Subcutaneous abdominal adipose tissue (tissue), 5 donors: ENCODE measurements at regions not wholly inside any gene's neighbourhood (a gene's known extent, or its start where the extent isn't known, plus 50 kb on each side); places are given as distances from the start of the nearest gene placed in this dataset.
"Not testable (repeated sequence)": the region's sequence is repeated elsewhere in the genome, so short reads cannot be mapped to it uniquely, and the experiment has no call there.

Experiments
- H3K27ac ChIP-seq: one replicate; pipeline ENCODE4 v1.7.0; 2013; ENCODE audit warnings: low read depth, mild to moderate bottlenecking, inconsistent platforms, low read length, moderate library complexity
- H3K27me3 ChIP-seq, 5 donors: one replicate each; pipeline ENCODE4 v1.7.0; 2013; ENCODE audit warnings: low read length in 5 of 5, inconsistent platforms in 1 of 5; ENCODE audit not compliant: control insufficient read depth in 5 of 5, insufficient read depth in 4 of 5
- H3K36me3 ChIP-seq, 5 donors: one replicate each; pipeline ENCODE4 v1.7.0; 2013; ENCODE audit warnings: low read length in 5 of 5; ENCODE audit not compliant: control insufficient read depth in 5 of 5, insufficient read depth in 5 of 5
- H3K4me1 ChIP-seq, 5 donors: one replicate each; pipeline ENCODE4 v1.7.0; 2013; ENCODE audit warnings: low read length in 5 of 5, mild to moderate bottlenecking in 3 of 5, moderate library complexity in 1 of 5; ENCODE audit not compliant: control insufficient read depth in 5 of 5, insufficient read depth in 5 of 5
- H3K4me3 ChIP-seq, 5 donors: one replicate each; pipeline ENCODE4 v1.7.0; 2013; ENCODE audit warnings: low read length in 5 of 5, low read depth in 1 of 5
- H3K9ac ChIP-seq, 5 donors: one replicate each; pipeline ENCODE4 v1.7.0; 2013; ENCODE audit warnings: low read length in 5 of 5, mild to moderate bottlenecking in 4 of 5, moderate library complexity in 3 of 5
- H3K9me3 ChIP-seq, 5 donors: one replicate each; pipeline ENCODE4 v1.7.0; 2013; ENCODE audit warnings: low read length in 5 of 5; ENCODE audit not compliant: control insufficient read depth in 5 of 5
- donor health status: healthy.
- donor health status: healthy.
- donor health status: healthy.
- donor health status: healthy.
- donor health status: healthy.

DNA sequence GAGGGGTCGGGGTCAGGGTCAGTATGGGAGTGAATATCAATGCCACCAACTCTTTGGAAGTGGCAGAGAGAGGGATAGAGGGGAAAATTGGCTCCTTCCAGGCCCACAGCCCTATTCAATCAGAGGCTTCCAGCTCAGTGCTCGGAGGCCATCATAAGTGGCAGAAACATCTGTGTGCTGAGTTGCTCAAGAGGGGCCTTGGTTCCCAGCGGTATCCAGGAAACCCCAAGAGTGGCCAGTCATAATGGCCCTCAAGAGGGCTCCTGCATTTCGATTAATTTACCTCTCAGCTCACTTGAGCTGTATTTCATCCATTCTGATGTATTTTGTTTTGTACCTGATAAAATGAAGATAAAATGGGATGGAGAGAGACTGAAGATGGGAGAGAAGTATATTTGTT is 154.3 kb upstream of the EOLA2 start:
- no peak overlapping the region for H3K4me3 ChIP-seq
- no peak overlapping the region for H3K27ac ChIP-seq
- H3K9ac ChIP-seq: no peak overlapping the region
- H3K4me1 ChIP-seq: peaks cover 0 to 22% (median 14%) of the 10 kb centered on the region in 5 donors
- no peaks in the 10 kb centered on the region for H3K9me3 ChIP-seq
- H3K27me3 ChIP-seq: no peaks in the 10 kb centered on the region
- H3K36me3 ChIP-seq: no peaks in the 10 kb centered on the region

DNA sequence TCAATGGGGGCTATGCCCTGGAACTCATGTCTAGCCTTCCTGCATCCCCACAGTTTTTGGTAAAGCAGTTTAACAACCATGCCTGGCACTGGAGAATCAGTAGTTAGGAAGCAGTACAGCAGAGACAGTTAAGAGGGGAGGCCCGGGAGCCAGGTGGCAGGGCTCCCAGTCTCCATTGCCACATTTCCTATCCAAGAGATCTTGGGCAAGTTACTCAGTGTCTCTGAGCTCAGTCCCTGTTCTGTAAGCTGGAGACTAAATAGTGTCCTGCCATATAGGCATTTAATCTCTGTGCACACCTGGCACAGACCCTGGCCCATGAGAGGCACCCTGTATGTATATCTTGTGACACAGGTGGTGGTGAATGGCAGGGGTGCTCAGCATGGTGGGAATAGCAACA is 156.1 kb upstream of the EOLA2 start:
- Histone ChIP-seq H3K9ac (no peak overlapping the region), H3K27ac (no peak overlapping the region), H3K9me3 (no peaks in the 10 kb centered on the region), H3K4me3 (no peak overlapping the region), H3K27me3 (peaks cover 0 to 5% (median 0%) of the 10 kb centered on the region in 5 donors), H3K4me1 (peaks cover 0 to 34% (median 14%) of the 10 kb centered on the region in 5 donors), H3K36me3 (no peaks in the 10 kb centered on the region)

DNA sequence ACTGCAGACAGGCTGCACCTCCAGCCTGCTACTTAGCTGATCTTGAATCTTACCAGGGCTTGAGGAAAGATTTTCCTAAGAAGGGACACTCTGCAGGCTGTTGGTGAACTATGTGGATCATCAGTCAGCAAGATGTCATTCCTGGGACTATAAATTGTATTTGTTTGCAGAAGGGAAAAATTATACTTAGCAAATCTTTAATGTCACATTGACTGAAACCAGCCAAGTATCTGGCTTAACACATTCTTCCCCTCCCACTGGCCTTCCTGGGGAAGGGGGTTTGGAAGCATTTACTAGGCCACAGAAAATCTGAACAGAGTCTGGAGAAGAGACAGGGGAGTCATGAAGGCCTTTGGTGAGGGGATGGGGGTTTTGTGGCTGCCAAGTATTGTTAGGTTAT is 156.7 kb upstream of the EOLA2 start:
- Histone ChIP-seq H3K4me3 (no peak overlapping the region), H3K9me3 (no peaks in the 10 kb centered on the region), H3K27ac (no peak overlapping the region), H3K9ac (no peak overlapping the region), H3K36me3 (no peaks in the 10 kb centered on the region), H3K4me1 (peaks cover 0 to 41% (median 14%) of the 10 kb centered on the region in 5 donors), H3K27me3 (peaks cover 0 to 5% (median 4%) of the 10 kb centered on the region in 5 donors)

DNA sequence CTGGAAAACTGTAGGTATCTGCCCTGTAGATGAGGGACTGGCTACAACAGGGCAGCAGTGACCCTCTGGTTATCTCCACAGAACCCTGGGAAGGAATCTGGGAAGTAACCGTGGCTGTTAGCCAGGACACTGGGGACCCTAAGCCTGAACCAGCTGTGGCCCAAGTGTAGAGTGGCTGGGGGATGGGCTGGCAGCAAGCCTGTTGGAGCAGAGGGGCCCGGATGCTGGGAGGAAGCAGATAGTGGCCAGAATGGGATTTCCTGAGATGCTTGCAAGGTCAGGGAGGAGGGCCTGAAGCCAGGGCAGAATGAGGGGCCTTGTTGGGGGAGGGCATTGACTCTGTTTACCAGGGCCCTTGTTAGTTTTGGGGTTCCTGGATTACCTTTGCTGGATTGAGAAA is 161.0 kb upstream of the EOLA2 start:
- H3K27ac ChIP-seq: no peak overlapping the region
- peaks cover 0 to 36% (median 8%) of the 10 kb centered on the region in 5 donors for H3K4me1 ChIP-seq
- peaks cover 0 to 6% (median 3%) of the 10 kb centered on the region in 5 donors for H3K9me3 ChIP-seq
- H3K9ac ChIP-seq: no peak overlapping the region
- H3K36me3 ChIP-seq: no peaks in the 10 kb centered on the region
- peak overlapping the region in 1 of 5 donors; percentile 11 for H3K4me3 ChIP-seq
- peaks cover 0 to 5% (median 4%) of the 10 kb centered on the region in 5 donors for H3K27me3 ChIP-seq

DNA sequence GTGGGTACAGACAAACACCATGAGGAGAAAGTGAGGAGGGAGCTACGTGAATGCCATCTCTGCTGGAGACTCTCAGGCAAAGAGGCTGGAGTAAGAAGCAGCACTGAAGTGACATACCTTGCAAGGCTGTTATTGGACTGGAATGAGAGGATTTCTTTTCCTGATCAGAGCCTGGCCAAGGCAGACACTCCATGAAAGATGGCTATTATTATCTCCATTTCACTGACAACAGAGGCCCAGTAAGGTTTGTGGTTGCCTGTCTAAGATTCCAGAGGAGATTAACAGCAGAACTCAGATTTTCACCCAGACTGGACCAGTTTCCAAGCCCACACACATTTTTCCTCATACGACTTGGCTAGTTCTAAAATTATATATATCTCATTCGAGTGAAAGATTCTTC is 162.0 kb upstream of the EOLA2 start:
- Histone ChIP-seq H3K4me1 (peaks cover 0 to 27% (median 0%) of the 10 kb centered on the region in 5 donors), H3K27ac (no peak overlapping the region), H3K36me3 (no peaks in the 10 kb centered on the region), H3K4me3 (no peak overlapping the region), H3K9ac (no peak overlapping the region), H3K9me3 (peaks cover 0 to 6% (median 3%) of the 10 kb centered on the region in 5 donors), H3K27me3 (peaks cover 0 to 5% (median 4%) of the 10 kb centered on the region in 5 donors)

DNA sequence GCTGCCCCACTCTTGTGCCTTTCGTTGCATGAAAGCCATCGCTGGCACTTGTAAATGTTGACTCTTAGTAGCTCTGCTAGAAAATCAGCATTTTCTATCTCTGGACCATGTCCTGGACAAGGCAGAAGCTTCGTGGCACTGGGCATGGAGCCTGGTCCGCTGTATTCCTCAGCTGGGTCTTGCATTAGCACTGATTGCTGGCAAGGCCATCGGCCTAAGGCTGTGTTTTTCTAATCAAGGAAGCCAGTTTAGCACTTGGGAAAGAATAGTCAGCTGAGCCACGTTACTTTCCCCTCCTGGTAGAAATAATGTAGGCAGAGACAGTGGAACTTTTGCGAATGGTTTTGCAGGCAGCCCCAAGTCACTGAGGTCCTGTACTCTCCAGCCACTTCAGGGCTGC is 180.2 kb upstream of the EOLA2 start:
- no peak overlapping the region for H3K9ac ChIP-seq
- H3K9me3 ChIP-seq: no peaks in the 10 kb centered on the region
- no peaks in the 10 kb centered on the region for H3K36me3 ChIP-seq
- peaks cover 0 to 13% (median 0%) of the 10 kb centered on the region in 5 donors for H3K4me1 ChIP-seq
- H3K4me3 ChIP-seq: no peak overlapping the region
- peaks cover 0 to 8% (median 2%) of the 10 kb centered on the region in 5 donors for H3K27me3 ChIP-seq
- no peak overlapping the region for H3K27ac ChIP-seq

DNA sequence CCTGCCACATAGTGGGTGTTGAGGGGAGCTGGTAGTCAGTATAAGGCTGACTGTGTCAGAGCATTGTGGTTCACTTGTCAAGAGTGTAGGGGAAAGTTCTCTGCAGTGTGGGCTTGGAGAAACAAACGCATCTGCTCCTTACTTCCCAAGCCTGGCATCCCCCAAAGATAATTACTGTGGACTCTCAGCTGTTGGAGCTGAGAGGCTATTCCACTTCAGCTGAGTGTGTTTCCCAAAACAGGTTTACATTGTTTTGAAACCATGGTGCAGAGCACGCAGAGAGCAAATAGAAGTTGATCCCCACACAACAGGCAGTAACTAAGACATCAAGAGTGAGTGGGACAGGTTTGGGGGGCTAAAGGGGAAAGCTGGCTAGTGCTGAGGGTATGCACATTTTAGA is 181.0 kb upstream of the EOLA2 start:
- Histone ChIP-seq H3K27me3 (peaks cover 0 to 4% (median 0%) of the 10 kb centered on the region in 5 donors), H3K9ac (no peak overlapping the region), H3K27ac (no peak overlapping the region), H3K36me3 (no peaks in the 10 kb centered on the region), H3K9me3 (no peaks in the 10 kb centered on the region), H3K4me1 (peaks cover 0 to 13% (median 0%) of the 10 kb centered on the region in 5 donors), H3K4me3 (no peak overlapping the region)

DNA sequence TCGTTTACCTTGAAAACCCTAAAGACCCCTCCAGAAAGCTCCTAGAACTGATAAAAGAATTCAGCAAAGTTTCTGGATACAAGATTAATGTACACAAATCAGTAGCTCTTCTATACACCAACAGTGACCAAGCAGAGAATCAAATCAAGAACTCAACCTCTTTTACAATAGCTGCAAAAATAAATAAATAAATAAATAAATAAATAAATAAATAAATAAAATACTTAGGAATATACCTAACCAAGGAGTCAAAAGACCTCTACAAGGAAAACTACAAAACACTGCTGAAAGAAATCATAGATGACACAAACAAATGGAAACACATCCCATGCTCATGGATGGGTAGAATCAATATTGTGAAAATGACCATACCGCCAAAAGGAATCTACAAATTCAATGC is 186.8 kb upstream of the EOLA2 start:
- not testable (repeated sequence) for H3K4me3 ChIP-seq, H3K27ac ChIP-seq, H3K36me3 ChIP-seq, H3K9ac ChIP-seq, H3K9me3 ChIP-seq, H3K4me1 ChIP-seq, H3K27me3 ChIP-seq

DNA sequence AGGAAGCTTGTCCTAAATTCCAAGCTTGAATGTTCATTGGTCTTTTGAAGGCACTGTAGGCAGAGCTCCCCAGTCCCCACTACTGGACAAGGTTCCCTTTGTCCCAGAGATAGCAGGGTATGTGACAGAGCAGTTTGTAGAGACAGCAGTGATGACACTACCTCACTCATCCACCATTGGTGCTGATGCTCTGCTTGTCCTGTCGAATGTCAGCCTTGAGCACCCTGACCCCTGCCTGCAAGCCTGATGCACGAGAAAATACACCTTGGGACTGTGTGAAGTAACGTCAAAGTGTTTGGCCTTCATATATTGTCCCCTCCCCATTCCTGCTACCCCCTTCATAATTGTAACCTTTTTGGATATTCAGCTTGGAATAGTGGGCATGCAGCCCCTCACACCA is 188.9 kb upstream of the EOLA2 start:
- peaks cover 0 to 3% (median 0%) of the 10 kb centered on the region in 5 donors for H3K9me3 ChIP-seq
- no peak overlapping the region for H3K9ac ChIP-seq
- no peak overlapping the region for H3K4me3 ChIP-seq
- no peaks in the 10 kb centered on the region for H3K4me1 ChIP-seq
- no peaks in the 10 kb centered on the region for H3K36me3 ChIP-seq
- H3K27ac ChIP-seq: no peak overlapping the region
- no peaks in the 10 kb centered on the region for H3K27me3 ChIP-seq

DNA sequence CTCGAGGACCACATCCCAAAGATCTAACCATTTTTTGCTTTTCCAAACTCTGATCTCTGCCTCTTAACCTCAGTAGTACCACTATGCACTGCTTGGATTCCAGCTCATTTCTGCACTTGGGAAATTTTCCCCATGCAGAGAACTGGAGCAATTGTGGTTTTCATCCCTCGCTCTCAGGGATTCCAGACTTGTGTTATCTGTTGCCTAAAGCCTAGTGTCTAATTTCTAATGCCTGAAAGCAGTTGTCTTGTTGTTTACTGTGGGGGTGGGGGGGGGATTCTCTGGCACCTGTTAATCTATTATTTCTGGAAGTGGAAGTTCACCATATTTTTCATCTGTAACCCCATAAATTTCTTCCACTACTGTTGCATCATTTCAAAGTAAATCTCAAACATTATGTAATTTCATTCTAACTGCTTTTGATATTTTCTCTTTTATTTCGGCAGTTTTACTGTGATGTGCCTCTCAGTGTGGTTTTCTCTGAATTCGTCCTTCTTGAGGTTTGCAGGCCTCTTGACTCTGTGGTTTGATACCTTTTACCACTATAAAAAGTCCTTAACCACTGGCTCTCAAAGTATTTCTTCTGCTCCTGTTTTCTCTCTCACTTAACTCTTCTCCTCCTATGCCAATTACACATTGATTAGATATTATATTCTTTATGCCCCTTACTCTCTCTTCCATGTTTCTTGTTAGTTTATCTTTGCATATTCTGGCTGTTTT is 205.6 kb upstream of the EOLA2 start:
- Histone ChIP-seq H3K27me3 (no peaks in the 10 kb centered on the region), H3K9ac (no peak overlapping the region), H3K4me1 (peaks cover 0 to 2% (median 0%) of the 10 kb centered on the region in 5 donors), H3K36me3 (no peaks in the 10 kb centered on the region), H3K9me3 (peaks cover 0 to 11% (median 2%) of the 10 kb centered on the region in 5 donors), H3K4me3 (no peak overlapping the region), H3K27ac (no peak overlapping the region)
